ENCODE measurements at regions not wholly inside any gene's neighbourhood (a gene's known extent, or its start where the extent isn't known, plus 50 kb on each side); places are given as distances from the start of the nearest gene placed in this dataset.
A peak's percentile ranks its signal among the peaks of the same experiment; 100 is the strongest.
"Not testable (repeated sequence)": the region's sequence is repeated elsewhere in the genome, so short reads cannot be mapped to it uniquely, and the experiment has no call there.

DNA sequence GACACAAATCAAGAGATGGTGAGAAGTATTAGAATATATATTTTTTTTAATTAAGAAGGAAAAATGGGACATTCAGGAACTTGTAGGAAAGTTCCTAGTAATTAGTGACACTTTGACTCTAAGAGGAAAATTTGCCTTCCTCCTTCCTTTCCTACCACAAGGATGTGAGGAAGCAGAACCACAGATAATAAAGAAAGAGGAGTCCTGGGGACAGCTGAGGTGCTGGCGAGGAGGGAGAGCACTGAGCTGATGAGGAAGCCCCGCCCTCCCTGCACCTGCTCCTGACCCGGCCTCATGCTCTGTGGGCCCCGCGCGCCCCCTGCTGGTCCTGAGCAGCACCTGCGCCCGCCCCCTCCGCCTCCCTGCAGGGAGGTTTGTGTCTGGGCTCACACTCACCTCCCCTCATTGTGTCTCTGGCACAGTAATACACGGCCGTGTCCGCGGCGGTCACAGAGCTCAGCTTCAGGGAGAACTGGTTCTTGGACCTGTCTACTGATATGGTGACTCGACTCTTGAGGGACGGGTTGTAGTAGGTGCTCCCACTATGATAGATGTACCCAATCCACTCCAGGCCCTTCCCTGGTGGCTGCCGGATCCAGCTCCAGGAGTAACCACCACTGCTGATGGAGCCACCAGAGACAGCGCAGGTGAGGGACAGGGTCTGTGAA is 822.6 kb downstream of the TMEM121 start:
- TF ChIP-seq, protein P1, sequence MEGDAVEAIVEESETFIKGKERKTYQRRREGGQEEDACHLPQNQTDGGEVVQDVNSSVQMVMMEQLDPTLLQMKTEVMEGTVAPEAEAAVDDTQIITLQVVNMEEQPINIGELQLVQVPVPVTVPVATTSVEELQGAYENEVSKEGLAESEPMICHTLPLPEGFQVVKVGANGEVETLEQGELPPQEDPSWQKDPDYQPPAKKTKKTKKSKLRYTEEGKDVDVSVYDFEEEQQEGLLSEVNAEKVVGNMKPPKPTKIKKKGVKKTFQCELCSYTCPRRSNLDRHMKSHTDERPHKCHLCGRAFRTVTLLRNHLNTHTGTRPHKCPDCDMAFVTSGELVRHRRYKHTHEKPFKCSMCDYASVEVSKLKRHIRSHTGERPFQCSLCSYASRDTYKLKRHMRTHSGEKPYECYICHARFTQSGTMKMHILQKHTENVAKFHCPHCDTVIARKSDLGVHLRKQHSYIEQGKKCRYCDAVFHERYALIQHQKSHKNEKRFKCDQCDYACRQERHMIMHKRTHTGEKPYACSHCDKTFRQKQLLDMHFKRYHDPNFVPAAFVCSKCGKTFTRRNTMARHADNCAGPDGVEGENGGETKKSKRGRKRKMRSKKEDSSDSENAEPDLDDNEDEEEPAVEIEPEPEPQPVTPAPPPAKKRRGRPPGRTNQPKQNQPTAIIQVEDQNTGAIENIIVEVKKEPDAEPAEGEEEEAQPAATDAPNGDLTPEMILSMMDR (IDR thresholded peaks at IDR 0.05) = peak; percentile 22 to 84 (median 52)
- H3K36me3 ChIP-seq (replicated peaks in 1 of 2; ENCODE audit: insufficient read depth in 1 of 2, low read depth in 2 of 2); H3K27ac ChIP-seq; intact Hi-C loops (cut with DNase I); H3K4me3 ChIP-seq; H3K9me3 ChIP-seq; ATAC-seq; H3K4me1 ChIP-seq: not testable (repeated sequence)
- WGBS, 2 donors = 11 to 33% methylated on average over 14 to 18 of the region's 18 CpGs
- DNase-seq = peak; percentile 43 to 85 (median 65)
- peaks cover 0 to 11% of the 10 kb centered on the region in 2 donors for H3K27me3 ChIP-seq

DNA sequence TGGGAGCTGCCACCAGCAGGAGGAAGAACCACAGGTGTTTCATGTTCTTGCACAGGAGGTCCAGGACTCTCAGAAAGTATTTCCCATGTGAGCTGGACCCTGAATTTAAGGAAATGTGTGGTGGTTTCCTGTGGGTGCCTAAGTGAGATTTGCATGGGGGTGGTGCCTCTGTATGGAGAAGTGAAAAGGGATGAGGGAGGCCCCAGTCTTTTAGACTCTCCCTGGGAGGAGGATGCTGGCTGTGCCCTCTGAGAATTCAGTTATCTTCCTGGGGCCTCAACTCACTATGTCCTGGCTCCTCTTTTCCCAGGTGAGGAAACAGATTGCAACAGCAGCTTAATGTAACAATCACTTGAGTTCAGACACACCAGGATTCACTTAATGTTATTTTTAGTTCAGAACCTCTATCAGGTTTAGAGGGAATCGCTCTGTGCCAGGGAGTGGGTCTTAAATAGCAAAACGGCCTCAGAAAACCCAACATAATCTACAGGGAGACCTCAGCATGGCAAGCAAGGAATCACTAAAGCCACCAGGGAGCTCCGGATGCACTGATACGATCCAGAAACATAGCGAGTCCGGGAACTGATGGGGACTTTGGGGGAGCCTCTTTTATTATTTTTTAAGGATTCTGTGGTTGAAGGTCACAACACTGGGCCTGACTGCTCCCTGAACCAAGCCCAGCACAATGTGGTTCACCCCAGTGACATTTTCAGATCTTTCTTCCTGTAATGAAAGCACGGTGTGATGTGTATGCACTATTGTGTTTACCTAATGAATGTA is 823.5 kb downstream of the TMEM121 start:
- H3K27ac ChIP-seq; H3K4me1 ChIP-seq; H3K9me3 ChIP-seq; intact Hi-C loops (cut with DNase I); H3K36me3 ChIP-seq (replicated peaks in 1 of 2; ENCODE audit: insufficient read depth in 1 of 2, low read depth in 2 of 2); ATAC-seq; H3K4me3 ChIP-seq; DNase-seq: not testable (repeated sequence)
- WGBS, 2 donors = 48 to 56% methylated on average over 7 of the region's 7 CpGs
- peaks cover 0 to 11% of the 10 kb centered on the region in 2 donors for H3K27me3 ChIP-seq

GRCh38 chr14:106355007-106355791 is 828.8 kb downstream of the TMEM121 start:
- H3K27me3 ChIP-seq; H3K36me3 ChIP-seq (replicated peaks in 1 of 2; ENCODE audit: insufficient read depth in 1 of 2, low read depth in 2 of 2); ATAC-seq; DNase-seq; H3K27ac ChIP-seq; H3K4me3 ChIP-seq; intact Hi-C loops (cut with DNase I); H3K4me1 ChIP-seq; H3K9me3 ChIP-seq: not testable (repeated sequence)
- 28% methylated on average over 6 to 7 of the region's 8 CpGs for WGBS, 2 donors

DNA sequence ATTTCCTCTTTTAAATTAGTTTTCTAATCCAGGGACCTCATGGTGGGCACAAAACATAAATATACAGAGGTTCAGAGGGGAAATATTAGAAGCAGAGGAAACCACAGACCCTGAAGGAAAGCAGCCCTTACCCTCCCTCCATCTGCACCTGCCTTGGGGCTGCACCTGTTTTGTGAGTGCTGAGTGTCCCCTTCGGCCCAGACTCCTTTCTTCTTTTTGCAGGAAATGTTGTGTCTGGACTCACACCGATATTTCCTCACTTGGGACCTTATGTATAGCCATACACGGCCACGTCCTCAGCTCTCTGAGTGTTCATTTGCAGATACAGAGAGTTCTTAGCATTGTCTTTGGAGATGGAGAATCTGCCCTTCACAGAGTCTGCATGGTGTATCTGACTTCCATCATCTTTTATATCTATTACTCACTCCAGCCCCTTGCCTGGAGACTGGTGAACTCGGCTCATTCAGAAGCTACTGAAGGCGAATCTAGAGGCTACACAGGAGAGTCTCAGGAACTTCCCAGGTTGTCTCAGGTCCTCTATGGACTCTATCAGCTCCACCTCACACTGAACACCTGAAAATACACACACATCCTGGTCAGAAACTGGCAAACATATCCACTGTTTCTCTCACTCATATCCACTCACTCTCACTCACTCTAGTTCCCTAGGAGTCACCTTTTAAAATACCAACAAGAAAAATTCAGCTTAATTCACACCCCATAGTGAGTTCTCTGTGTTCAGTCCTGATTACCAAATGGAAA is 829.7 kb downstream of the TMEM121 start:
- WGBS, 2 donors = 32 to 34% methylated on average over 6 of the region's 6 CpGs
- H3K27ac ChIP-seq; H3K4me1 ChIP-seq; H3K27me3 ChIP-seq; ATAC-seq; DNase-seq; H3K36me3 ChIP-seq (replicated peaks in 1 of 2; ENCODE audit: insufficient read depth in 1 of 2, low read depth in 2 of 2); intact Hi-C loops (cut with DNase I); H3K4me3 ChIP-seq; H3K9me3 ChIP-seq: not testable (repeated sequence)

- whole genome bisulfite sequencing, 2 donors = 26 to 37% methylated on average over 2 of the region's 2 CpGs
- ATAC-seq; DNase-seq; H3K27ac ChIP-seq; H3K27me3 ChIP-seq; H3K4me3 ChIP-seq; H3K36me3 ChIP-seq (replicated peaks in 1 of 2; ENCODE audit: insufficient read depth in 1 of 2, low read depth in 2 of 2); H3K4me1 ChIP-seq; intact Hi-C loops (cut with DNase I); H3K9me3 ChIP-seq: not testable (repeated sequence)
These were observed 830.2 kb downstream of the TMEM121 start for GRCh38 chr14:106356643-106356930.

- intact Hi-C loops (cut with DNase I); H3K4me3 ChIP-seq; DNase-seq; H3K36me3 ChIP-seq (replicated peaks in 1 of 2; ENCODE audit: insufficient read depth in 1 of 2, low read depth in 2 of 2); H3K9me3 ChIP-seq; H3K27me3 ChIP-seq; H3K4me1 ChIP-seq; ATAC-seq; H3K27ac ChIP-seq: not testable (repeated sequence)
- WGBS, 2 donors = 30 to 44% methylated on average over 14 of the region's 17 CpGs
These were observed 832.9 kb downstream of the TMEM121 start for GRCh38 chr14:106359157-106359887.

DNA sequence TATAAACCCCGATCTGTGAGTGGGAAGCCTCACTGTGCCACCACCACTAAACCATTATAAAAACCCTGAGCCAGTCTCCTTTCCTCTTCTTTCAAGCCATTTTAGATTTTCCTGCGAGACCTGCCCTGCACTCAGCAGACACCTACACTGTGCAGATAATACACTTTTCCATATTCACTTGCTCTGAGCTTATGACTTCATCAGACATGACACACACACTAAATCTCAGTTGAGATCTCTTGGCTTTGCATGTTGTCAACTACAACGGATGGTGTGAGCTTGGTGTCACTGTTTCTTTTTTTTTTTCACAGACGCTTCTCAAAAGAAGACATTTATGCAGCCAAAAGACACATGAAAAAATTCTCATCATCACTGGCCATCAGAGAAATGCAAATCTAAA is 839.0 kb downstream of the TMEM121 start:
- H3K4me3 ChIP-seq; H3K27me3 ChIP-seq; intact Hi-C loops (cut with DNase I); H3K36me3 ChIP-seq (replicated peaks in 1 of 2; ENCODE audit: insufficient read depth in 1 of 2, low read depth in 2 of 2); DNase-seq; H3K4me1 ChIP-seq; H3K27ac ChIP-seq; H3K9me3 ChIP-seq; ATAC-seq: not testable (repeated sequence)
- WGBS, 2 donors = 24 to 27% methylated on average over 2 of the region's 4 CpGs

- 27 to 29% methylated on average over 3 to 5 of the region's 5 CpGs for WGBS, 2 donors
- ATAC-seq; H3K27me3 ChIP-seq; H3K9me3 ChIP-seq; H3K36me3 ChIP-seq (replicated peaks in 1 of 2; ENCODE audit: insufficient read depth in 1 of 2, low read depth in 2 of 2); H3K4me1 ChIP-seq; intact Hi-C loops (cut with DNase I); H3K27ac ChIP-seq; H3K4me3 ChIP-seq; DNase-seq: not testable (repeated sequence)
These were observed 839.5 kb downstream of the TMEM121 start for GRCh38 chr14:106365894-106366293.

- intact Hi-C loops (cut with DNase I); H3K9me3 ChIP-seq; ATAC-seq; H3K4me1 ChIP-seq; H3K4me3 ChIP-seq; H3K27ac ChIP-seq; H3K36me3 ChIP-seq (replicated peaks in 1 of 2; ENCODE audit: insufficient read depth in 1 of 2, low read depth in 2 of 2); H3K27me3 ChIP-seq; DNase-seq: not testable (repeated sequence)
- 10 to 27% methylated on average over 1 of the region's 1 CpG for WGBS, 2 donors
These were observed 840.6 kb downstream of the TMEM121 start for GRCh38 chr14:106366971-106367370.

DNA sequence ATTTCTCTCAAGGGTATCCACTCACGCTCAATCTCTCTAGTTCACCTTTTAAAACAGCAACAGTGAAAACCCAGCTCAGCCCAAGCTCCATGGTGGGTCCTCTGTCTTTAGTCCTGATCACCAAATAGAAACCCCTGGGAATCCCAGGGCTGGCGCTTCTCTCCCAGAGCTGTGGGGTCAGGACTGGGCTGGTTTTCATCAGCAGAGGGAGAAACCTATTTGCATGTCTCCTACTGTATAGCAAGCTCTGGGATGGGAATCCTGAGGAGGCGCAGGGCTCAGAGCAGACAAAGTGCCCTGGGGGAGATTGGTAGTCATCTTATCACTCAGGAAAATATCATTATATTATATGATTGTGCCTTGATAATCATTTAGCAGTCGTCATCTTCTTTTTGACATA is 843.1 kb downstream of the TMEM121 start:
- H3K4me3 ChIP-seq; intact Hi-C loops (cut with DNase I): not testable (repeated sequence)

More for the DNA sequence above, 843.1 kb downstream of the TMEM121 start:
- not testable (repeated sequence) for H3K36me3 ChIP-seq (replicated peaks in 1 of 2; ENCODE audit: insufficient read depth in 1 of 2, low read depth in 2 of 2); H3K27me3 ChIP-seq; ATAC-seq; DNase-seq; H3K9me3 ChIP-seq; H3K27ac ChIP-seq; H3K4me1 ChIP-seq
- WGBS, 2 donors = 27 to 40% methylated on average over 3 of the region's 4 CpGs

Data from body of pancreas (tissue), 4 donors.